Liver (tissue), 3 donors: ENCODE measurements at regions not wholly inside any gene's neighbourhood (a gene's known extent, or its start where the extent isn't known, plus 50 kb on each side); places are given as distances from the start of the nearest gene placed in this dataset.

Source experiments
- ATF3 ChIP-seq: IDR thresholded peaks from 2 replicates; pipeline ENCODE4 v1.6.1; 2016; ENCODE audit warnings: antibody characterized with exemption
- CTCF ChIP-seq: fragments of 150-350 bp; IDR thresholded peaks from 2 replicates; pipeline ENCODE4 v1.5.1; 2017; ENCODE audit warnings: improper control_type of control experiment, low read depth, low read length; ENCODE audit not compliant: missing input control
- EGR1 ChIP-seq, 2 donors: IDR thresholded peaks; 2 replicates each; pipeline ENCODE4 v1.6.1; 2016 to 2018; ENCODE audit warnings: antibody characterized with exemption in 2 of 2, low read depth in 2 of 2
- FOXA1 ChIP-seq: IDR thresholded peaks from 2 replicates; pipeline ENCODE4 v1.6.1; 2016; ENCODE audit warnings: antibody characterized with exemption
- JUND ChIP-seq, 2 donors: IDR thresholded peaks; 2 replicates each; pipeline ENCODE4 v1.6.1; 2016; ENCODE audit warnings: antibody characterized with exemption in 2 of 2
- MAX ChIP-seq: IDR thresholded peaks from 2 replicates; pipeline ENCODE4 v1.6.1; 2016; ENCODE audit warnings: antibody characterized with exemption
- NR2F2 ChIP-seq: IDR thresholded peaks from 2 replicates; pipeline ENCODE4 v1.6.1; 2016; ENCODE audit warnings: antibody characterized with exemption
- RAD21 ChIP-seq, 2 donors: IDR thresholded peaks; 2 replicates each; pipeline ENCODE4 v1.6.1; 2016; ENCODE audit warnings: antibody characterized with exemption in 2 of 2, mild to moderate bottlenecking in 2 of 2
- REST ChIP-seq: IDR thresholded peaks from 2 replicates; pipeline ENCODE4 v1.6.1; 2016; ENCODE audit warnings: antibody characterized with exemption, mild to moderate bottlenecking
- RXRA ChIP-seq, 2 donors: IDR thresholded peaks; 2 replicates each; pipeline ENCODE4 v1.6.1; 2017 to 2018; ENCODE audit warnings: antibody characterized with exemption in 2 of 2, mild to moderate bottlenecking in 1 of 2
- SP1 ChIP-seq: IDR thresholded peaks from 2 replicates; pipeline ENCODE4 v1.6.1; 2018; ENCODE audit warnings: antibody characterized with exemption, mild to moderate bottlenecking
- TAF1 ChIP-seq: conservative IDR thresholded peaks from 2 replicates; pipeline ENCODE4 v1.6.1; 2016; ENCODE audit warnings: antibody characterized with exemption, mild to moderate bottlenecking
- YY1 ChIP-seq: IDR thresholded peaks from 2 replicates; pipeline ENCODE4 v1.6.1; 2016; ENCODE audit warnings: antibody characterized with exemption, mild to moderate bottlenecking
- ZBTB33 ChIP-seq: IDR thresholded peaks from 2 replicates; pipeline ENCODE4 v1.6.1; 2016; ENCODE audit warnings: antibody characterized with exemption
- donor health status: healthy.
- donor health status: healthy.

- TF ChIP-seq ATF3 = no peak
- TF ChIP-seq RAD21 (IDR thresholded peaks at IDR 0.05) = no peak
- TF ChIP-seq CTCF = no peak
- no peak for TF ChIP-seq SP1
- TF ChIP-seq REST = no peak
- TF ChIP-seq TAF1 = no peak
- no peak for TF ChIP-seq YY1
- TF ChIP-seq FOXA1 = no peak
- TF ChIP-seq JUND (IDR thresholded peaks at IDR 0.05) = no peak
- no peak for TF ChIP-seq RXRA (IDR thresholded peaks at IDR 0.05)
- no peak for TF ChIP-seq MAX
- TF ChIP-seq ZBTB33 = no peak
- no peak for TF ChIP-seq EGR1 (IDR thresholded peaks at IDR 0.05; ENCODE audit: low read depth in 2 of 2)
- TF ChIP-seq NR2F2 = no peak
Measured at GRCh38 chr10:100656454-100656853, 88.9 kb upstream of the PAX2 start.
